NCI-H187 (cell line): ENCODE measurements at regions not wholly inside any gene's neighbourhood (a gene's known extent, or its start where the extent isn't known, plus 50 kb on each side); places are given as distances from the start of the nearest gene placed in this dataset.
"Not testable (repeated sequence)": the region's sequence is repeated elsewhere in the genome, so short reads cannot be mapped to it uniquely, and the experiment has no call there.

Experiments used
- DNase-seq, 2 experiments: peaks; one replicate each; lab custom pipeline; 2025; lab: John Stamatoyannopoulos, UW

GRCh38 chr3:137116619-137117018, 158.8 kb downstream of the IL20RB start:
- no peak for DNase-seq

- no peak for DNase-seq
Observed at GRCh38 chr3:137121704-137122314, 164.0 kb downstream of the IL20RB start.

GRCh38 chr3:137131081-137131480, 173.3 kb downstream of the IL20RB start:
- DNase-seq, result no peak

- no peak for DNase-seq
Observed at GRCh38 chr3:137134431-137134830, 176.6 kb downstream of the IL20RB start.

GRCh38 chr3:137148406-137148805, 190.6 kb downstream of the IL20RB start:
- DNase-seq, result no peak

GRCh38 chr3:137148917-137149316, 191.1 kb downstream of the IL20RB start:
- DNase-seq, result no peak

- DNase-seq, result no peak
Observed at GRCh38 chr3:137150825-137151224, 193.0 kb downstream of the IL20RB start.

GRCh38 chr3:137153046-137153445, 195.3 kb downstream of the IL20RB start:
- not testable (repeated sequence) for DNase-seq

GRCh38 chr3:137163241-137163871, 205.6 kb downstream of the IL20RB start:
- no peak for DNase-seq

- DNase-seq, result no peak
Observed at GRCh38 chr3:137163958-137164357, 206.2 kb downstream of the IL20RB start.

GRCh38 chr3:137165117-137165806, 207.5 kb downstream of the IL20RB start:
- DNase-seq, result no peak

- no peak for DNase-seq
Observed at GRCh38 chr3:137171834-137172603, 214.2 kb downstream of the IL20RB start.

GRCh38 chr3:137172728-137173127, 214.9 kb downstream of the IL20RB start:
- DNase-seq, result no peak

- no peak for DNase-seq
Observed at GRCh38 chr3:137174514-137174913, 216.7 kb downstream of the IL20RB start.

GRCh38 chr3:137180220-137180619, 222.4 kb downstream of the IL20RB start:
- DNase-seq, result no peak

- no peak for DNase-seq
Observed at GRCh38 chr3:137191133-137191923, 233.5 kb downstream of the IL20RB start.

GRCh38 chr3:137191951-137192350, 234.2 kb downstream of the IL20RB start:
- no peak for DNase-seq

GRCh38 chr3:137194301-137194700, 236.5 kb downstream of the IL20RB start:
- DNase-seq, result no peak

GRCh38 chr3:137198374-137198773, 240.6 kb downstream of the IL20RB start:
- DNase-seq, result not testable (repeated sequence)

GRCh38 chr3:137199678-137200077, 241.9 kb downstream of the IL20RB start:
- no peak for DNase-seq

GRCh38 chr3:137201066-137201465, 243.3 kb downstream of the IL20RB start:
- DNase-seq, result no peak

GRCh38 chr3:137202941-137203340, 245.2 kb downstream of the IL20RB start:
- DNase-seq, result no peak
